Lung (tissue), 11 donors: ENCODE measurements at regions not wholly inside any gene's neighbourhood (a gene's known extent, or its start where the extent isn't known, plus 50 kb on each side); places are given as distances from the start of the nearest gene placed in this dataset.

Source experiments
- ATAC-seq: fragments of 200-7000 bp; cut with Tn5 transposase; one replicate; pipeline ENCODE4 v1.9.1; 2020; ENCODE audit warnings: moderate number of reproducible peaks; ENCODE audit not compliant: insufficient read depth, low FRiP score
- DNase-seq, 3 donors: peaks; one replicate each; pipeline ENCODE4 v3.0.0-alpha.2; 2013 to 2017
- H3K27ac ChIP-seq, 2 donors: one replicate each; pipeline ENCODE4 v1.5.1; 2013; ENCODE audit warnings: mild to moderate bottlenecking in 2 of 2, moderate library complexity in 2 of 2, control low read depth in 1 of 2, inconsistent platforms in 1 of 2, low read depth in 1 of 2, low read length in 1 of 2
- H3K27me3 ChIP-seq, 3 donors: one replicate each; pipeline ENCODE4 v1.5.1; 2013; ENCODE audit warnings: low read length in 2 of 3; ENCODE audit not compliant: control insufficient read depth in 3 of 3, insufficient read depth in 3 of 3
- H3K36me3 ChIP-seq, 4 donors: one replicate each; pipeline ENCODE4 v1.5.1; 2013; ENCODE audit warnings: low read length in 4 of 4, mild to moderate bottlenecking in 1 of 4, moderate library complexity in 1 of 4; ENCODE audit not compliant: control insufficient read depth in 4 of 4, insufficient read depth in 4 of 4
- H3K4me1 ChIP-seq, 5 donors: one replicate each; pipeline ENCODE4 v1.5.1; 2013; ENCODE audit warnings: low read length in 5 of 5, mild to moderate bottlenecking in 2 of 5, moderate library complexity in 1 of 5; ENCODE audit not compliant: control insufficient read depth in 5 of 5, insufficient read depth in 5 of 5
- H3K4me3 ChIP-seq: one replicate; pipeline ENCODE4 v1.5.1; 2013; ENCODE audit warnings: mild to moderate bottlenecking, control low read depth, moderate library complexity
- H3K9ac ChIP-seq, 2 donors: one replicate each; pipeline ENCODE4 v1.5.1; 2013; ENCODE audit warnings: low read length in 2 of 2, control low read depth in 1 of 2; ENCODE audit not compliant: insufficient read depth in 1 of 2
- H3K9me3 ChIP-seq, 4 donors: one replicate each; pipeline ENCODE4 v1.5.1; 2013; ENCODE audit warnings: low read length in 3 of 4, mild to moderate bottlenecking in 1 of 4, moderate library complexity in 1 of 4; ENCODE audit not compliant: control insufficient read depth in 4 of 4, insufficient read depth in 3 of 4
- CTCF ChIP-seq: IDR thresholded peaks from 2 replicates; pipeline ENCODE4 v1.5.1; 2012; ENCODE audit warnings: mild to moderate bottlenecking; ENCODE audit errors: control extremely low read depth, extremely low read depth
- WGBS, 2 donors: extraction: QIAGEN DNeasy Blood & Tissue Kit; methylation state at CpG; one replicate each; pipeline ENCODE4 v1.1.7; 2013; 5-methylcytosine and 5-hydroxymethylcytosine counted together
- donor health status: control.
- donor health status: control.
- donor health status: Bipolar disorder and iron deficiency.
- donor health status: healthy.
- donor health status: DM: yes; HTN: yes; CAD: no.

GRCh38 chr7:26467104-26467503, 175.4 kb downstream of the SNX10 start:
- DNase-seq (no peak), ATAC-seq (no peak)
- Histone ChIP-seq H3K9ac (no peak overlapping the region), H3K4me3 (no peak overlapping the region), H3K4me1 (peaks cover 0 to 1% (median 0%) of the 10 kb centered on the region in 5 donors), H3K9me3 (no peaks in the 10 kb centered on the region), H3K36me3 (no peaks in the 10 kb centered on the region), H3K27me3 (peaks cover 0 to 7% (median 2%) of the 10 kb centered on the region in 3 donors), H3K27ac (no peak overlapping the region)
- TF ChIP-seq CTCF, result no peak
- WGBS, 2 donors, result 96 to 98% methylated on average over 8 of the region's 8 CpGs

- Histone ChIP-seq H3K9me3 (no peaks in the 10 kb centered on the region), H3K36me3 (no peaks in the 10 kb centered on the region), H3K9ac (no peak overlapping the region), H3K4me1 (peaks cover 0 to 1% (median 0%) of the 10 kb centered on the region in 5 donors), H3K27ac (no peak overlapping the region), H3K4me3 (no peak overlapping the region), H3K27me3 (peaks cover 0 to 7% (median 2%) of the 10 kb centered on the region in 3 donors)
- 52 to 70% methylated on average over 3 of the region's 3 CpGs for WGBS, 2 donors
- DNase-seq (no peak), ATAC-seq (no peak)
- TF ChIP-seq CTCF, result no peak
These were observed 175.9 kb downstream of the SNX10 start for GRCh38 chr7:26467541-26467940.

GRCh38 chr7:26468625-26469024, 177.0 kb downstream of the SNX10 start:
- DNase-seq (no peak), ATAC-seq (no peak)
- H3K36me3 ChIP-seq, result no peaks in the 10 kb centered on the region
- H3K27ac ChIP-seq, result no peak overlapping the region
- TF ChIP-seq CTCF, result no peak
- H3K4me3 ChIP-seq, result no peak overlapping the region
- WGBS, 2 donors, result 72 to 85% methylated on average over 7 of the region's 7 CpGs
- peaks cover 0 to 1% (median 0%) of the 10 kb centered on the region in 5 donors for H3K4me1 ChIP-seq
- H3K9ac ChIP-seq, result no peak overlapping the region
- peaks cover 0 to 7% (median 2%) of the 10 kb centered on the region in 3 donors for H3K27me3 ChIP-seq
- H3K9me3 ChIP-seq, result no peaks in the 10 kb centered on the region

- peaks cover 0 to 7% (median 2%) of the 10 kb centered on the region in 3 donors for H3K27me3 ChIP-seq
- ATAC-seq (no peak), DNase-seq (no peak)
- no peaks in the 10 kb centered on the region for H3K9me3 ChIP-seq
- 73 to 84% methylated on average over 1 of the region's 1 CpG for WGBS, 2 donors
- H3K4me1 ChIP-seq, result peaks cover 0 to 1% (median 0%) of the 10 kb centered on the region in 5 donors
- no peak for TF ChIP-seq CTCF
- no peak overlapping the region for H3K27ac ChIP-seq
- no peak overlapping the region for H3K9ac ChIP-seq
- H3K4me3 ChIP-seq, result no peak overlapping the region
- H3K36me3 ChIP-seq, result no peaks in the 10 kb centered on the region
These were observed 177.5 kb downstream of the SNX10 start for GRCh38 chr7:26469188-26469587.
